ENCODE measurements at regions not wholly inside any gene's neighbourhood (a gene's known extent, or its start where the extent isn't known, plus 50 kb on each side); places are given as distances from the start of the nearest gene placed in this dataset.

GRCh38 chr10:56522166-56522565, 161.1 kb upstream of the ZWINT start:
- DNase-seq (ENCODE audit: unreplicated experiment): no peak
- no peak overlapping the region for H3K27ac Mint-ChIP-seq (ENCODE audit: low read depth, unreplicated experiment)
- ChIA-PET CTCF (no interaction called here), POLR2A (no interaction called here)
- H3K4me1 Mint-ChIP-seq (ENCODE audit: insufficient read depth, unreplicated experiment): no peaks in the 10 kb centered on the region
- intact Hi-C loops (cut with micrococcal nuclease): no loop called here
- no TSS peak for BruUV-seq (replicated peaks)
- H3K36me3 Mint-ChIP-seq (ENCODE audit: insufficient read depth, unreplicated experiment): no peaks in the 10 kb centered on the region
- H3K27me3 Mint-ChIP-seq (ENCODE audit: insufficient read depth, unreplicated experiment): no peaks in the 10 kb centered on the region
- no peaks in the 10 kb centered on the region for H3K9me3 Mint-ChIP-seq (ENCODE audit: unreplicated experiment)
- H3K4me3 Mint-ChIP-seq (ENCODE audit: unreplicated experiment): no peak overlapping the region
- TF ChIP-seq CTCF (IDR thresholded peaks at IDR 0.05; ENCODE audit: unreplicated experiment): no peak

- no peak overlapping the region for H3K27ac Mint-ChIP-seq (ENCODE audit: low read depth, unreplicated experiment)
- CTCF ChIA-PET: interaction anchor here (0.6 kb wide), 1 partner anchor 1556 kb away, joined by 4 read pairs; no protein-coding TSS in a partner anchor
- no peak for DNase-seq (ENCODE audit: unreplicated experiment)
- no TSS peak for BruUV-seq (replicated peaks)
- H3K36me3 Mint-ChIP-seq (ENCODE audit: insufficient read depth, unreplicated experiment): no peaks in the 10 kb centered on the region
- no peaks in the 10 kb centered on the region for H3K4me1 Mint-ChIP-seq (ENCODE audit: insufficient read depth, unreplicated experiment)
- no peak overlapping the region for H3K4me3 Mint-ChIP-seq (ENCODE audit: unreplicated experiment)
- POLR2A ChIA-PET: no interaction called here
- intact Hi-C loops (cut with micrococcal nuclease): no loop called here
- no peak for TF ChIP-seq CTCF (IDR thresholded peaks at IDR 0.05; ENCODE audit: unreplicated experiment)
- no peaks in the 10 kb centered on the region for H3K9me3 Mint-ChIP-seq (ENCODE audit: unreplicated experiment)
- no peaks in the 10 kb centered on the region for H3K27me3 Mint-ChIP-seq (ENCODE audit: insufficient read depth, unreplicated experiment)
Measured at GRCh38 chr10:56508562-56508961, 147.5 kb upstream of the ZWINT start.

DNA sequence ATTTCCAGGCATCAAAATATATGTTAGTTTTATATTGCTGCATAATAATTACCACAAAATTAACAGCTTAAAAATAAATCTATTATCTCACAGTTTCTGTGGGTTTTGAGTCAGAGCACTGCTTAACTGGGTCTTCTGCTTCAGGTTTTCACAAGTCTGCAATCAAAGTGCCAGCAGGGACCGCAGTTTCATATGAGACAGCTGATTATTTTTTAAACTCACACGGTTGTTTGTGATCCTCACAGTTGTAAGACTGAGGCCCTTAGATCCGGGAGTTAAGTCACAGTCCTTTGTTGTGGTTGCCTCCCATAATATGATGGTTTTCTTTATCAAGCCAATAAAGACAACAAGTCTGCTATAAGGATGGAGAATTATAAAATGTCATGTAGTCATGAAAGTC, 146.0 kb upstream of the ZWINT start:
- H3K36me3 Mint-ChIP-seq (ENCODE audit: insufficient read depth, unreplicated experiment): no peaks in the 10 kb centered on the region
- H3K4me3 Mint-ChIP-seq (ENCODE audit: unreplicated experiment): no peak overlapping the region
- H3K4me1 Mint-ChIP-seq (ENCODE audit: insufficient read depth, unreplicated experiment): no peaks in the 10 kb centered on the region
- no peak for DNase-seq (ENCODE audit: unreplicated experiment)
- intact Hi-C loops (cut with micrococcal nuclease): no loop called here
- no peaks in the 10 kb centered on the region for H3K9me3 Mint-ChIP-seq (ENCODE audit: unreplicated experiment)
- H3K27ac Mint-ChIP-seq (ENCODE audit: low read depth, unreplicated experiment): no peak overlapping the region
- TF ChIP-seq CTCF (IDR thresholded peaks at IDR 0.05; ENCODE audit: unreplicated experiment): no peak
- H3K27me3 Mint-ChIP-seq (ENCODE audit: insufficient read depth, unreplicated experiment): no peaks in the 10 kb centered on the region
- CTCF ChIA-PET: interaction anchor here (0.6 kb wide), 1 partner anchor 1510 kb away, joined by 3 read pairs; no protein-coding TSS in a partner anchor
- POLR2A ChIA-PET: no interaction called here
- BruUV-seq (replicated peaks): no TSS peak

GRCh38 chr10:56505555-56505954, 144.5 kb upstream of the ZWINT start:
- H3K4me1 Mint-ChIP-seq (ENCODE audit: insufficient read depth, unreplicated experiment): no peaks in the 10 kb centered on the region
- TF ChIP-seq CTCF (IDR thresholded peaks at IDR 0.05; ENCODE audit: unreplicated experiment): no peak
- no peaks in the 10 kb centered on the region for H3K9me3 Mint-ChIP-seq (ENCODE audit: unreplicated experiment)
- H3K27ac Mint-ChIP-seq (ENCODE audit: low read depth, unreplicated experiment): no peak overlapping the region
- CTCF ChIA-PET: no interaction called here
- no peaks in the 10 kb centered on the region for H3K36me3 Mint-ChIP-seq (ENCODE audit: insufficient read depth, unreplicated experiment)
- no peaks in the 10 kb centered on the region for H3K27me3 Mint-ChIP-seq (ENCODE audit: insufficient read depth, unreplicated experiment)
- no peak for DNase-seq (ENCODE audit: unreplicated experiment)
- no peak overlapping the region for H3K4me3 Mint-ChIP-seq (ENCODE audit: unreplicated experiment)
- intact Hi-C loops (cut with micrococcal nuclease): no loop called here
- POLR2A ChIA-PET: no interaction called here
- BruUV-seq (replicated peaks): no TSS peak

Measured in MCF 10A (cell line).